Stimulated activated CD8-positive, alpha-beta memory T cell treated with anti-CD3 and anti-CD28 coated beads, Interleukin-12 subunit alpha, Interleukin-12 subunit beta, amount 100 ng/mL, for 24 hours (primary cell): ENCODE measurements at regions not wholly inside any gene's neighbourhood (a gene's known extent, or its start where the extent isn't known, plus 50 kb on each side); places are given as distances from the start of the nearest gene placed in this dataset.
"Not testable (repeated sequence)": the region's sequence is repeated elsewhere in the genome, so short reads cannot be mapped to it uniquely, and the experiment has no call there.

Source experiments
- DNase-seq: peaks from one replicate; pipeline ENCODE4 v3.0.0-alpha.2; 2020; ENCODE audit errors: extremely low read depth

GRCh38 chr3:44130249-44130648 is 111.4 kb upstream of the TOPAZ1 start:
- no peak for DNase-seq

GRCh38 chr3:44132061-44132460 is 109.6 kb upstream of the TOPAZ1 start:
- DNase-seq, result no peak

GRCh38 chr3:44132593-44132992 is 109.1 kb upstream of the TOPAZ1 start:
- DNase-seq, result no peak

- no peak for DNase-seq
Observed at GRCh38 chr3:44136421-44136820, 105.3 kb upstream of the TOPAZ1 start.

GRCh38 chr3:44146073-44146472 is 95.6 kb upstream of the TOPAZ1 start:
- DNase-seq, result no peak

GRCh38 chr3:44159696-44160300 is 81.9 kb upstream of the TOPAZ1 start:
- no peak for DNase-seq

- no peak for DNase-seq
Observed at GRCh38 chr3:44160818-44161217, 80.9 kb upstream of the TOPAZ1 start.

GRCh38 chr3:44171891-44172290 is 69.8 kb upstream of the TOPAZ1 start:
- no peak for DNase-seq

GRCh38 chr3:44172701-44173100 is 69.0 kb upstream of the TOPAZ1 start:
- DNase-seq, result not testable (repeated sequence)

- DNase-seq, result no peak
Observed at GRCh38 chr3:44173263-44173662, 68.4 kb upstream of the TOPAZ1 start.

- no peak for DNase-seq
Observed at GRCh38 chr3:44175070-44175469, 66.6 kb upstream of the TOPAZ1 start.

- no peak for DNase-seq
Observed at GRCh38 chr3:44179246-44179645, 62.4 kb upstream of the TOPAZ1 start.

GRCh38 chr3:44184319-44184953 is 57.2 kb upstream of the TOPAZ1 start:
- no peak for DNase-seq

- no peak for DNase-seq
Observed at GRCh38 chr3:44185396-44185915, 56.2 kb upstream of the TOPAZ1 start.

- no peak for DNase-seq
Observed at GRCh38 chr3:44186111-44186672, 55.5 kb upstream of the TOPAZ1 start.

GRCh38 chr3:44186712-44187111 is 55.0 kb upstream of the TOPAZ1 start:
- DNase-seq, result no peak
